K562 (cell line): ENCODE measurements at regions not wholly inside any gene's neighbourhood (a gene's known extent, or its start where the extent isn't known, plus 50 kb on each side); places are given as distances from the start of the nearest gene placed in this dataset.

Experiments used
- ATAC-seq: fragments of 200-7000 bp; cut with Tn5 transposase; 3 replicates; pipeline ENCODE4 v1.9.1; 2020; ENCODE audit warnings: moderate library complexity
- BruUV-seq: library from RNA; stranded (reverse); fragments of 400-500 nt; replicated peaks from 2 replicates; lab custom pipeline; 2021; lab: Mats Ljungman, UMichigan
- CTCF ChIA-PET: fragments of 300-600 bp; formaldehyde crosslinking; extraction: SDS; loops from one replicate; lab custom pipeline; 2021; ENCODE audit warnings: low intra/inter-chr PET ratio; lab: Yijun Ruan, JAX
- POLR2A ChIA-PET: fragments of 300-600, 350-650 bp; sonication (Branson Sonifier 250); formaldehyde crosslinking; extraction: SDS; loops from one replicate; lab custom pipeline; 2021; ENCODE audit warnings: antibody characterized with exemption, inconsistent platforms; lab: Yijun Ruan, JAX
- DNase-seq, 4 experiments: peaks; one replicate each; pipeline versions ENCODE4 v3.0.0 to v3.0.0-alpha.2; 2011 to 2018; ENCODE audit warnings: low spot score in 3 of 4, mixed read lengths in 3 of 4; ENCODE audit errors: extremely low read depth in 1 of 4
- FAIRE-seq: peaks from 2 replicates; lab custom pipeline; 2011; peaks lifted over from hg19 to GRCh38; lab: Jason Lieb, UNC
- H2AFZ ChIP-seq: 2 replicates; pipeline ENCODE4 v1.6.0; 2011; ENCODE audit warnings: low read depth, low read length, control low read depth, inconsistent platforms
- H3K27ac ChIP-seq: fragments of 200-600 bp; 3 replicates; pipeline ENCODE4 v1.8.0; 2011; ENCODE audit warnings: low read depth, mild to moderate bottlenecking, control low read depth, inconsistent platforms, low read length, moderate library complexity, mixed read lengths; ENCODE audit errors: extremely low read depth
- H3K27me3 ChIP-seq, 2 experiments: fragments of 300-600 bp in 1 of 2; 2 replicates in 1 of 2; 3 replicates in 1 of 2; pipeline versions ENCODE4 v1.6.0 to v1.8.0; 2011; ENCODE audit warnings: inconsistent platforms in 2 of 2, low read length in 2 of 2, mild to moderate bottlenecking in 1 of 2, mixed read lengths in 1 of 2, moderate library complexity in 1 of 2; ENCODE audit not compliant: control insufficient read depth in 2 of 2, insufficient read depth in 2 of 2
- H3K36me3 ChIP-seq: fragments of 300-600 bp; 3 replicates; pipeline ENCODE4 v1.8.0; 2011; ENCODE audit warnings: mild to moderate bottlenecking, low read length, inconsistent platforms; ENCODE audit not compliant: control insufficient read depth, insufficient read depth
- H3K4me1 ChIP-seq, 2 experiments: fragments of 200-600 bp in 1 of 2; replicated peaks in 1 of 2; 2 replicates in 1 of 2; 3 replicates in 1 of 2; pipeline versions ENCODE4 v1.5.1 to v1.8.0; 2011; ENCODE audit warnings: inconsistent platforms in 2 of 2, low read length in 2 of 2, mild to moderate bottlenecking in 1 of 2, mixed read lengths in 1 of 2, moderate library complexity in 1 of 2; ENCODE audit not compliant: control insufficient read depth in 2 of 2, insufficient read depth in 2 of 2
- H3K4me2 ChIP-seq: 2 replicates; pipeline ENCODE4 v1.6.1; 2011; ENCODE audit warnings: low read length, control low read depth, inconsistent platforms, mixed read lengths; ENCODE audit not compliant: insufficient read depth
- H3K4me3 ChIP-seq: fragments of 200-600 bp; sonication (generic), shearing (Covaris generic); 2 replicates; pipeline ENCODE4 v1.5.1; 2016; ENCODE audit warnings: control low read depth, inconsistent platforms
- H3K79me2 ChIP-seq: fragments of 200-600 bp; 3 replicates; pipeline ENCODE4 v1.8.0; 2011; ENCODE audit warnings: low read length, inconsistent platforms; ENCODE audit not compliant: control insufficient read depth, insufficient read depth
- H3K9ac ChIP-seq, 2 experiments: 2 replicates each; pipeline versions ENCODE4 v1.6.0 to v1.6.1; 2011; ENCODE audit warnings: low read depth in 2 of 2, low read length in 2 of 2, control low read depth in 1 of 2, inconsistent platforms in 1 of 2, mild to moderate bottlenecking in 1 of 2, mixed read lengths in 1 of 2; ENCODE audit not compliant: insufficient read depth in 1 of 2
- H3K9me1 ChIP-seq: one replicate; pipeline ENCODE4 v1.6.0; 2011; ENCODE audit warnings: inconsistent platforms, mild to moderate bottlenecking, low read length, moderate library complexity; ENCODE audit not compliant: control insufficient read depth, insufficient read depth
- H3K9me3 ChIP-seq: replicated peaks from 2 replicates; pipeline ENCODE4 v1.5.1; 2011; ENCODE audit warnings: low read depth, low read length, inconsistent platforms; ENCODE audit not compliant: control insufficient read depth, insufficient read depth
- H4K20me1 ChIP-seq: replicated peaks from 2 replicates; pipeline ENCODE4 v1.6.1; 2011; ENCODE audit warnings: low read length, inconsistent platforms, mixed read lengths; ENCODE audit not compliant: control insufficient read depth, insufficient read depth
- EGR1 ChIP-seq: fragments of 450-650 bp; conservative IDR thresholded peaks from 2 replicates; pipeline ENCODE4 v1.6.1; 2017; ENCODE audit warnings: mild to moderate bottlenecking
- EHMT2 ChIP-seq: fragments of 450-650 bp; IDR thresholded peaks from 2 replicates; pipeline ENCODE4 v1.6.1; 2018; ENCODE audit warnings: antibody characterized with exemption
- JUNB ChIP-seq: fragments of 450-650 bp; formaldehyde crosslinking; conservative IDR thresholded peaks from 2 replicates; pipeline ENCODE4 v1.4.0; 2020; ENCODE audit warnings: mild to moderate bottlenecking
- KDM2B ChIP-seq: fragments of 250-450 bp; sonication (Bioruptor Pico); IDR thresholded peaks from 2 replicates; pipeline ENCODE4 v1.8.0; 2021; ENCODE audit warnings: mild to moderate bottlenecking, moderate library complexity
- MTA1 ChIP-seq: fragments of 450-650 bp; IDR thresholded peaks from 2 replicates; pipeline ENCODE4 v1.6.1; 2017; ENCODE audit warnings: borderline replicate concordance
- PHB ChIP-seq: fragments of 250-450 bp; sonication (Bioruptor Pico); IDR thresholded peaks from 2 replicates; pipeline ENCODE4 v1.5.0; 2021
- PHTF2 ChIP-seq: fragments of 250-450 bp; sonication (Bioruptor Pico); IDR thresholded peaks from 2 replicates; pipeline ENCODE4 v1.5.0; 2021; ENCODE audit warnings: mild to moderate bottlenecking
- PTTG1 ChIP-seq: fragments of 450-650 bp; IDR thresholded peaks from 2 replicates; pipeline ENCODE4 v1.6.1; 2016; ENCODE audit warnings: low read depth, mild to moderate bottlenecking, missing genetic modification characterization, missing compliant biosample characterization
- RBM14 ChIP-seq: fragments of 200-400 bp; formaldehyde crosslinking; IDR thresholded peaks from 2 replicates; pipeline ENCODE4 v1.6.1; 2018; ENCODE audit warnings: low read depth, mild to moderate bottlenecking, low read length, moderate library complexity, borderline replicate concordance; ENCODE audit not compliant: insufficient read depth
- RBM15 ChIP-seq: fragments of 200-400 bp; formaldehyde crosslinking; IDR thresholded peaks from 2 replicates; pipeline ENCODE4 v1.6.1; 2018; ENCODE audit warnings: mild to moderate bottlenecking, low read length, moderate library complexity; ENCODE audit not compliant: insufficient read depth
- XRCC5 ChIP-seq: fragments of 200-400 bp; formaldehyde crosslinking; IDR thresholded peaks from 2 replicates; pipeline ENCODE4 v1.6.1; 2017; ENCODE audit warnings: low read depth, mild to moderate bottlenecking, low read length
- ZNF41 ChIP-seq: fragments of 250-450 bp; sonication (Bioruptor Pico); conservative IDR thresholded peaks from 2 replicates; pipeline ENCODE4 v1.4.0; 2020; ENCODE audit warnings: mild to moderate bottlenecking
- WGBS: fragments of 100-300 bp; shearing (Covaris generic); methylation state at CpG from one replicate; pipeline ENCODE4 v1.1.6; 2016; ENCODE audit warnings: low coverage, mixed read lengths; ENCODE audit not compliant: insufficient coverage; ENCODE audit errors: missing lambda C conversion rate; 5-methylcytosine and 5-hydroxymethylcytosine counted together
- in situ Hi-C: fragments of 300-500 bp; cut with MboI; formaldehyde crosslinking; loops from 4 replicates; pipeline ENCODE4 v1.15.0; 2018; ENCODE audit warnings: inconsistent platforms, mixed read lengths
- intact Hi-C: fragments of 100-400 bp; cut with micrococcal nuclease; formaldehyde crosslinking; loops from 2 replicates; pipeline ENCODE4 v1.14.2; 2022

DNA sequence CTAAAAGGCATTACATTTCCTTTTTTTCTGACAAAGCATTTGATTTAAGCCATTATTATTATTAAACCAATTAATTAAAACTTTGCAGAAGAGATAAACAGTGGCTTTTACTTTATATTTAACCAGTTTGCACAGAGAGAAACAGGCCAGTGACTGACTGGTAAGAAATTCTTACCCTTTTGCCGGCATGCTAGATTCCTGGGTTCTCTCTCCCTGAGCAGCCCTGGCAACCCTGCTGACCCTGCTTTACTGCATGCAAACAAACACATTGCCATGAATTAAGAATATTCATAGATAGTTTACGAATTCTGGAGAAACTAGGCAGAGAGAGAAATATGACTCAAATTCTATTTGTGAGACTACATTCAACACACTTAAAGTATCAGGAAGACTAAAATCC, 1381.4 kb upstream of the IGFBP7 start:
- H3K4me1 ChIP-seq, result no peaks in the 10 kb centered on the region
- H3K27ac ChIP-seq, result no peak overlapping the region
- no peaks in the 10 kb centered on the region for H4K20me1 ChIP-seq
- no peaks in the 10 kb centered on the region for H3K27me3 ChIP-seq
- BruUV-seq, result no TSS peak
- no peak for DNase-seq
- in situ Hi-C loops (no loop called here), intact Hi-C loops (no loop called here)
- no peak for ATAC-seq
- 0% methylated on average over 2 of the region's 2 CpGs for WGBS
- CTCF ChIA-PET, result no interaction called here
- no peaks in the 10 kb centered on the region for H3K79me2 ChIP-seq
- no peak overlapping the region for H3K9ac ChIP-seq
- no peaks in the 10 kb centered on the region for H3K9me3 ChIP-seq
- no peak for FAIRE-seq
- H3K4me2 ChIP-seq, result no peak overlapping the region
- H3K9me1 ChIP-seq, result no peaks in the 10 kb centered on the region
- no peak for TF ChIP-seq JUNB (CRISPR knock-in tag)
- TF ChIP-seq KDM2B (CRISPR knock-in tag), result no peak
- no peak for TF ChIP-seq PHB
- TF ChIP-seq, all 486 proteins: peak for 0
- POLR2A ChIA-PET, result no interaction called here
- Histone ChIP-seq H3K36me3 (no peaks in the 10 kb centered on the region), H2AFZ (no peak overlapping the region), H3K4me3 (no peak overlapping the region)

DNA sequence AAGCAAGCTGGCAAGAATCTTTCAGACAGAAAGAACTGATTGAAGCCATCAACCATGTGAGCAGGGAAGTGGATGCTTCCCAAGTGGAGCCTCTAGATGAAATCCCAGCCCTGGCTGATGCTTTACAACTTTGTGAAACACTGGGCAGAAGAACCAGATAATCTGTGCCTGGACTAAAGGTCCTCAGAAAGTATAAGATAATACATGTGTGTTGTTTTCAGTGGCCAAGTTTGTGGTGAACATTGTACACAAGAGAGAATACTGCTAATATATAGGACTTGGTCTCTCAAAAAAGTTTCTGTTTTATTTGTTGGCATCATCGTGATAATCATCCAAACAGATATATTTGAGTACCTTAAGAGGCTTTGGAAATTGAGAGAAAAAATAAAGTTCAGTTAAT, 1367.8 kb upstream of the IGFBP7 start:
- CTCF ChIA-PET, result no interaction called here
- H2AFZ ChIP-seq, result no peak overlapping the region
- H3K9me3 ChIP-seq, result no peaks in the 10 kb centered on the region
- no peaks in the 10 kb centered on the region for H3K36me3 ChIP-seq
- no peaks in the 10 kb centered on the region for H3K4me1 ChIP-seq
- no peaks in the 10 kb centered on the region for H3K79me2 ChIP-seq
- no TSS peak for BruUV-seq
- no peaks in the 10 kb centered on the region for H4K20me1 ChIP-seq
- in situ Hi-C loops (no loop called here), intact Hi-C loops (no loop called here)
- DNase-seq (no peak), ATAC-seq (no peak), FAIRE-seq (no peak)
- H3K4me2 ChIP-seq, result no peak overlapping the region
- 0% methylated on average over 1 of the region's 1 CpG for WGBS
- no peaks in the 10 kb centered on the region for H3K9me1 ChIP-seq
- H3K9ac ChIP-seq, result no peak overlapping the region
- POLR2A ChIA-PET, result no interaction called here
- no peaks in the 10 kb centered on the region for H3K27me3 ChIP-seq
- no peak overlapping the region for H3K4me3 ChIP-seq
- no peak overlapping the region for H3K27ac ChIP-seq
- no peak for TF ChIP-seq RBM14
- no peak for TF ChIP-seq EGR1
- TF ChIP-seq PTTG1 (tag), result no peak
- no peak for TF ChIP-seq PHTF2
- TF ChIP-seq XRCC5, result no peak
- no peak for TF ChIP-seq MTA1
- no peak for TF ChIP-seq EHMT2
- no peak for TF ChIP-seq ZNF41
- TF ChIP-seq RBM15, result no peak
- TF ChIP-seq, all 486 proteins: peak for 0
